HG02763 (cell line): ENCODE measurements at regions not wholly inside any gene's neighbourhood (a gene's known extent, or its start where the extent isn't known, plus 50 kb on each side); places are given as distances from the start of the nearest gene placed in this dataset.
"Not testable (repeated sequence)": the region's sequence is repeated elsewhere in the genome, so short reads cannot be mapped to it uniquely, and the experiment has no call there.

ENCODE experiments used
- ATAC-seq: cut with Tn5 transposase; IDR thresholded peaks from one replicate; pipeline ENCODE4 v1.9.1; 2021; ENCODE audit warnings: mild to moderate bottlenecking, moderate library complexity; ENCODE audit not compliant: unreplicated experiment

GRCh38 chr14:83899706-83900105, 1630.2 kb upstream of the FLRT2 start:
- ATAC-seq = no peak

GRCh38 chr14:83905157-83905556, 1624.8 kb upstream of the FLRT2 start:
- ATAC-seq = no peak

DNA sequence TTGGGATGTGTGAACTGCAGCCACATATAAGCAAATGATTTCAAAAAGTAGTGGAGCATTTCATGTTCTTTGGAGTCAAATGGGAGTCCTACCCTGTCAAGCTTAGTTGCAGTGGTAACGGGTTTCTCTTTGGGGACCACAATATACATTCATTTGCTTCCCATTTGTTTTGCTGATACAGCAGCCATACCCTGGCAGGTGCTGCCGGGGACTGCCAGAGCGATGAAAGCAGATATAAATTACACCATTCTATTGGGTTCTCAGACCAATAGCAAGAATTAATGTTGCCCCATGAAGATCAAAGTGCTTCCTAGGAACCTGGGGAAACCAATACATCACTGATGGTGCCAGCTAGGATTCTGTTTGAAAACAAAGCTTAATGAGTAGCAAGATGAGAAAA, 1621.5 kb upstream of the FLRT2 start:
- no peak for ATAC-seq

GRCh38 chr14:83909507-83909906, 1620.4 kb upstream of the FLRT2 start:
- no peak for ATAC-seq

- ATAC-seq = no peak
These were observed 1617.8 kb upstream of the FLRT2 start for GRCh38 chr14:83912032-83912642.

DNA sequence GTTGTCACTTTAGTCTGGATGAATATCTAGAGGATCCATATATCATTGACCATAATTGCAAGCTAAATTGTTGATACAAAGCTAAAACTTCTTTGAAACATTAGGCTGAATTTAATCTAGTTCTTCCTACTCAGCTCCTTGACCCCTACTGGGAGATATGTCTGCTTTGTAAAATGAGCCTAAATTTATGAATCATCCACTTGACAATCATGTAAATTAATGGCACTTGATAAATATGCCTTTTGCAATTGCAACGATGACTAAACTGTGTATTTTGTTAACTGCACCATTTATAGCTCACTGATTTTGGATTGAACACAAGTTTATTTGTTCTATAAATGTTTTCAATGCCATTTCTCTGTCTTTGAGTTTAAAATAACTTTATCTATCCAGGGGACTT, 1616.5 kb upstream of the FLRT2 start:
- ATAC-seq = no peak

DNA sequence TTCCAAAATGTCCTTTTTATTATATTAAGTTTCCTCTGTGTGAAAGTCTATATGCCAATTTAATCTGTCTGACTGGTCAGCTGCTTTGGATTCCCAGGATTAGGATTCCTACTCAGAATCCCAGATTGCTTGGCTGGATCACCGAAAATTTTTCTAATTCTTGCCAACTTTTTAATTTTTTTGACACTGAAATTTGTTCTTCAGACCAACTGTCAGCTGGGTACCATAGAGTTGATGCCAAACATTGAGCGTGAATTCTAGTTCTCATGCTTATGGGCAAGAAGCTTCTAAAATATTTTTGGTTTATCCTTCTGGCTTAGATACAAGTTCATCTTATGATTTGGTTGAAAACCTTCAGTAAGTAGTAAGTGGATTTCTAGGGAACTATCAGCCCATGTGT, 1611.4 kb upstream of the FLRT2 start:
- ATAC-seq = no peak

GRCh38 chr14:83919675-83920074, 1610.3 kb upstream of the FLRT2 start:
- not testable (repeated sequence) for ATAC-seq

DNA sequence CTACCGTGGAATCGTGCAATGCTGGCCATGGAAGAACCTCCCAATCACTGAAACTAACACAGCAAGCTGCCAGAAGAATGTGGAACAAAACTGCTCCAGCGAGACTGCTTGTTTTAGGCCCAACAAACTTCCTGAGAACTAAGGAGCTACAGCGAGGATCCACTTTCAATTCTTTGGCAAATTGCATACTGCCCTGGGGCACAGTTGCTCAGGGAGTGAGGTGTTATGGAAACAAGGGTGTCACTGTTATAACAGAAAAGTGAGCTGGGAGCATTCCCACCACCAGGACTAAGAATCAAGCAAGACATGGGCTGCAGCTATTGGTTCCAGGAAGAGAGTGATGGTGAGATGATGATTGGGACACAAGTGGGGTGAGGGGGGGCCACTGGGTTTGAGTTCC, 1606.1 kb upstream of the FLRT2 start:
- no peak for ATAC-seq

GRCh38 chr14:83924259-83924658, 1605.7 kb upstream of the FLRT2 start:
- no peak for ATAC-seq

DNA sequence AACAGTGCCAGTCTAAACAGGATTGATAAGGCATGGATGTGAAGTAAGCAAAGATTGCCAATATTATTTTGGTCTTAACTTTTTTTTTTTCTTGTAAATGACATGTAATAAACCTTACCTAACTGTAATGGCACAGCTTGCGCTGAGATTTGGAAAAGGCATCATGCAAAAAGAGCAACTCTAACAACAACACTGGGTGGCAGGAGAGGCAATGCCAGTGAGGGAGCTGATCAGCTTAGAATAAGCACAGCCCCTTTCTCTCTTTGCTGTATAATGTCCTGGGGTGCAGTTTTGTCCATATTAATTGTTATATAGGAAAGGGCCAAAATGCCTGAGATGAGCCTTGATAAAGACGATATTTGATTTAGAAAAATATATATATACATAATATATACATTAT, 1589.7 kb upstream of the FLRT2 start:
- no peak for ATAC-seq

- ATAC-seq = no peak
These were observed 1571.6 kb upstream of the FLRT2 start for GRCh38 chr14:83958359-83958758.

DNA sequence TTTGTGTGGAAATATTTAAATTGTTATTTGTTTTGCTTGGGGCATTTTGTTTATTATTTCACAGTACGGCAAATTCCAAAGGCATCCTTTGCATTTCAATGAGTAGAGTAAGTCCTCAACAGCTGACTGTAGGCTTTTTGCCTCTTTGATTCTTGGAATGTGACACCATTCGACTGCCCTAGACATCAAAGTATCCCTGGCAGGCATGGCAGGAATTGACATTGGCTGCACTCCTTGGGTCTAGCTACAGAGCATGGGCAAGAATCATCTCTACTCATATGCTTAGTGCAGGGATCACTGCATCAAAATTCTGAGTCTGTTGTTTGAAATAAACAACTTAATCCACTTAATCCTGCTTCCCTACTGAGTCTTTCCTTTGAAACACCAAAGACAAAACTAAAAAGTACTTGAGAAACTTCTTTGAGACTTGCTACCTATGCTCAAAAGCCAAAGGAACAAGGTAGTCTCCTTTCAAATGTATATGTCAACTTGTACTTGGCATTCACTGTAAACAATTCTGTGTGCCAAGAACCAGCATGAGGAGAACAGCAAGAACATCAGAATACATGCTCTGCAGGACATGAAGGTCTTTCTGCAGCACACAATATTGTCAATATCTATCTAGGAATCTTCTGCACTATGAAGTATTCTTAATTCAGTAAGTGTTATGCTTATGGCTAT, 1569.0 kb upstream of the FLRT2 start:
- no peak for ATAC-seq

DNA sequence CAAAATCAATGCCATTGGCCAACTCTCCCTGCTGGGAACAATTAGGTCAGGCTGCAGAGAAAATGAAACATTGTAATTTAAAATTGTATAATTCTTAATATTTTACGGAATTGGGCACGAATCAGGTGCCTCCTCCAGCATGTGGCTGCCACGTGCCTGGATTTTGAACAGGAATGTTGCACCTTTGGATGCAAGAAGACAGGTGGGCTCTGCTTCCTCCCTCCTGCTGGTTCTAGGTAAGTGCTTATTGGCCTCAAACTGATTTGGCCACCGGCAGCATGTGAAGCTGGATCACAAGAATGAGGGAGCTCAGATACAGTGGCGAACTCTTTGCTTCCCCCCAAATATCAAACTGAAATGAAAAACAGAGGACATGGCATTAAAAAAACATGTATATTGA, 1559.9 kb upstream of the FLRT2 start:
- no peak for ATAC-seq

GRCh38 chr14:83972631-83973030, 1557.3 kb upstream of the FLRT2 start:
- no peak for ATAC-seq

GRCh38 chr14:83974647-83975163, 1555.2 kb upstream of the FLRT2 start:
- no peak for ATAC-seq

- no peak for ATAC-seq
These were observed 1554.5 kb upstream of the FLRT2 start for GRCh38 chr14:83975435-83975834.

DNA sequence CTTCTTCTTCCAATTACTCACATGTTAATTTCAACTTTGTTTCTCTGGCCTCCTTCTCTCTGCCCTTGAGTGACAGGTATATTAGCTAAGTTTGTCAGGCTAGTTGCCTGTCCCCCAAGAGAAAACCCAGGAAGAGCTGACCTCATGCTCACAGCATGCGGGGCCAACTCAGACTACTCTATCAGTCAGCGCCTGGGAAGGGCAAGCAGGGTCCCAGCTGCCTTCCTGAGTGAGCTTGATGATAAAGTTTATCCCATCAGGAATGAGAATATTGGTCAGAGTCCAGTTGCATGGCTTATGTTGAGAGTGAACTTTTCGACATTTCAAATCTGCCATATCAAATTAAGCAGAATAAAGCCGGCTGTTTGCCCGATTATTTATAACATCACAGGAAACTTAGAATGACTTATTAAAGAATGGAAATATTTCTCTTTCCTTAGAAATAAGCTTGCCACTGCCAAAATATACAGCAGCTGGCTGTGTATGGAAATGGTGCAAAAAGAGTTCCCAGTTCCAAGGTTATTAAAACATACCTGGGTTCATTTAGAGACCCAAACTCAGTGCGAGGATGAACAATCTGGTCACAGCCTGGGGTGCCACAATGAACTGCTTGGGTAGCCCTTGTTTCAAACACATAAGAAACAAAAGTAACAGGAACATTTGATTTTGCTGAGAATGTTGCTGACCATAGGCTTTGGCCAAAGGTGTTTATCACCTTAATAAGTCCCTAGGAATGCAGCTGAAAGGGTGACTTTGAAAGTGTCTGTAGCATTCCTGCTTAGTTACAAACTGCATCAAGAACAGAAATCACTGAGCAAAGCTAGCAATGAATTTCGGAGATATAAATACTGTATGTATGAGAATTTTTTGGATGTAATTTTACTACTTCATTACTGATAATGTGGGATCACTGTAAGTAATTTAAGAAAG, 1553.8 kb upstream of the FLRT2 start:
- no peak for ATAC-seq

DNA sequence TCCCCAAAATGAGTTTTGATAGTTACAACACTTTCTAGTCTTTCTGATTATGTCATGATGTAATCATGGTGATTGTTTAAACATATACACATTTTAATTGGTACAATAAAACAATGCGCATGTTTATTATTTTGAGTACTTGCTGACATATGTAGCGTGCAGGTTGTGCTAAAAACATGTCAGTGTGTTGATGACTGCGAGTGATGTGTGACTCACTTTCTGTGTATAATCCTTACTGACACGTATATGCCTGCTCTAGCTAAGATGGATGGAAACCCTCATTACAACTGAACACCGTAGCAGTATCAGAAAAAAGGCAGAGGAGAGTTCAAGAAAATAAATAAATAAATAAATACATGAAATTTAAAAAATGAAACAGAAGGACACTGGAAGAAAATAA, 1552.4 kb upstream of the FLRT2 start:
- ATAC-seq = no peak

DNA sequence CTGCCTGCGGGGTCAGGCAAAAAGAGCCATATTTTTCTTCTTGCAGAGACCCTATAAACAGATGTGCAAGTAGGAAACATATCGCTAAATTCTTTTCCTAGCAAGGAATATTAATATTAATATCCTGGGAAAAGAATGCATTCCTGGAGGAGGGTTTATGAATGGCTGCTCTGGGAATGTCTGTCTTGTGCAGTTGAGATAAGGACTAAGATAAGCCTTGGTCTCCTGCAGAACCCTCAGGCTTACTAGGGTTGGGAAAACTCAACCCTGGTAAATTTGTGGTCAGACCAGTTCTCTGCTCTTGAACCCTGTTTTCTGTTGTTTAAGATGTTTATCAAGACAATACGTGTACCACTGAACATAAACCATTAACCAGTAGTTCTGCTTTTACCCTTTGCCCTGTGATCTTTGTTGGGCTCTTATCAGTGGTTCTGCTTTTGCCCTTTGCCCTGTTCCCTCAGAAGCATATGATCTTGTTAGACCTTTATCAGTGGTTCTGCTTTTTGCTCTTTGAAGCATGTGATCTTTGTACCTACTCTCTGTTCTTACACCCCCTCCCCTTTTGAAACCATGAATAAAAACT, 1548.2 kb upstream of the FLRT2 start:
- ATAC-seq = not testable (repeated sequence)

DNA sequence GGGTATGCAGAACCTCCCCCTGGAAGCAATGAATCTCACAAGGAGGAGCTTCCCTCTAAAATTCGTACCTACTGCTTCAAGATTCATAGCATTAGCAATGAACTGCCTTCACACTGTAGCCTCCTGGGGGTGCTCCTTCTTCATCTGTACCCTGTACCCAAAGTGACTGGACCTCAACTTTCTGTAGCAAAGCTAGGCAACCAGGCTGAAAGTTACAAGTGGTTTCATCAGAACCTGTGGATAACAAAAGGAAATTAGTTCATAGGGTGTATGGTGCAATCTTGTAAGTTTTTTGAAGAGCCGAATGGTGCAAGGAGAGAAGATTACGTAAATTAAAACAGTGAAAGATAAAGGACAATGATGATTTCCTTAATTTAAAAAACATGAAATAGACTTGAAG, 1541.7 kb upstream of the FLRT2 start:
- ATAC-seq = no peak
